ENCODE measurements at regions not wholly inside any gene's neighbourhood (a gene's known extent, or its start where the extent isn't known, plus 50 kb on each side); places are given as distances from the start of the nearest gene placed in this dataset.

DNA sequence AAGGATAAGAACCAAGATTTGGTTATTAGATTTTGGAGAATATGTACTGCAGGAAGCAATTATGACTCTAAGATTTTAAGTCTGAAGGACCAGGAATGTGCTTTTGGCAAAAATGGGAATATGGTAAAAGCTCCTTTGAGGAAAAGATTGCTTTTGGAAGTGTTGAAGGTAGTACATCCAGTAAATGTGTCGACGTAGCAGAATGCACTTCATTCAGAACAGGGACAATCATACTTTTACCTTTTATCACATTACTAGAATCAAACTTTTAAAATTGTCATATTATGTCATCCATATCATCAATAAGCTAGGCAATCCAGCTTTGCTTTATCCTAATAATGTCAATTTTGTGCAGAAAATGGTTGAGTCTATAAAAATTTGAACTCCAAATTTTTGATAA is 74.3 kb upstream of the MSTN start:
- no peaks in the 10 kb centered on the region for H3F3A ChIP-seq (ENCODE audit: insufficient read depth, low read length)
- no peak overlapping the region for H3K4me3 ChIP-seq (ENCODE audit: low read depth, low read length, poor library complexity, severe bottlenecking)
- H3K9me2 ChIP-seq (ENCODE audit: low read depth, low read length), result no peaks in the 10 kb centered on the region
- no peak overlapping the region for H3K9ac ChIP-seq (ENCODE audit: low read length)
- no peaks in the 10 kb centered on the region for H3K27me3 ChIP-seq (ENCODE audit: insufficient read depth, low read length)
- H3K4me2 ChIP-seq (ENCODE audit: low read length), result no peak overlapping the region
- no peaks in the 10 kb centered on the region for H3K4me1 ChIP-seq (ENCODE audit: insufficient read depth, low read length, severe bottlenecking)
- 0 out of 2 replicates have a peak, but pooled peaks cover 3% of the 10 kb centered on the region for H3K9me3 ChIP-seq (ENCODE audit: low read length)
- no peak overlapping the region for H2AFZ ChIP-seq (ENCODE audit: low read length)
- no peak overlapping the region for H3K27ac ChIP-seq (ENCODE audit: low read depth, low read length, poor library complexity, severe bottlenecking)
- H3K79me2 ChIP-seq (ENCODE audit: insufficient read depth, low read length), result no peaks in the 10 kb centered on the region
- TF ChIP-seq EZH2 (IDR thresholded peaks at IDR 0.05; ENCODE audit: borderline replicate concordance, low read length), result no peak
- TF ChIP-seq, protein P1, sequence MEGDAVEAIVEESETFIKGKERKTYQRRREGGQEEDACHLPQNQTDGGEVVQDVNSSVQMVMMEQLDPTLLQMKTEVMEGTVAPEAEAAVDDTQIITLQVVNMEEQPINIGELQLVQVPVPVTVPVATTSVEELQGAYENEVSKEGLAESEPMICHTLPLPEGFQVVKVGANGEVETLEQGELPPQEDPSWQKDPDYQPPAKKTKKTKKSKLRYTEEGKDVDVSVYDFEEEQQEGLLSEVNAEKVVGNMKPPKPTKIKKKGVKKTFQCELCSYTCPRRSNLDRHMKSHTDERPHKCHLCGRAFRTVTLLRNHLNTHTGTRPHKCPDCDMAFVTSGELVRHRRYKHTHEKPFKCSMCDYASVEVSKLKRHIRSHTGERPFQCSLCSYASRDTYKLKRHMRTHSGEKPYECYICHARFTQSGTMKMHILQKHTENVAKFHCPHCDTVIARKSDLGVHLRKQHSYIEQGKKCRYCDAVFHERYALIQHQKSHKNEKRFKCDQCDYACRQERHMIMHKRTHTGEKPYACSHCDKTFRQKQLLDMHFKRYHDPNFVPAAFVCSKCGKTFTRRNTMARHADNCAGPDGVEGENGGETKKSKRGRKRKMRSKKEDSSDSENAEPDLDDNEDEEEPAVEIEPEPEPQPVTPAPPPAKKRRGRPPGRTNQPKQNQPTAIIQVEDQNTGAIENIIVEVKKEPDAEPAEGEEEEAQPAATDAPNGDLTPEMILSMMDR (IDR thresholded peaks at IDR 0.05; ENCODE audit: low read length), result no peak
- no peaks in the 10 kb centered on the region for H3K36me3 ChIP-seq (ENCODE audit: insufficient read depth, low read length)
- no peaks in the 10 kb centered on the region for H4K20me1 ChIP-seq (ENCODE audit: insufficient read depth, low read length)

DNA sequence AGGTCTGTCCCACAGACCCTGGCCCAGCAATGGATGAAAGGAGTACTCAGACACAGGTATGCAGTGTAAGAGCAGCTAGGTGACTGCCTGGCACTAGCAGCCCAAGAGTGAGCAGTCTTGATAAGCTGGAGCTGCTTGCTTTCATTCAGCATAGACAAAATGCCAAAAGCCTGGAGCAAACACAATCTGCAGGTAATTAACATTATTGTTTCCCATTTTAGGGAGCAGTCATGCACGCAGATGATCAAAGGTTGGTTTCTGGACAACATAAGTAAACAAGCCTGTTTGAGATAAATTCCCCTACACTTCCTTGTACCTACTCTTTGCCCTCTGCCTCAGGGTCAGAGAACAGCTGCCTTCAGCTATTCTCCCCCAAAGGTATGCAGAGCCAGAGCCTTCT is 73.7 kb upstream of the MSTN start:
- Histone ChIP-seq H3F3A (ENCODE audit: insufficient read depth, low read length) (no peaks in the 10 kb centered on the region), H3K9me3 (ENCODE audit: low read length) (0 out of 2 replicates have a peak, but pooled peaks cover 3% of the 10 kb centered on the region), H3K4me2 (ENCODE audit: low read length) (no peak overlapping the region), H3K27me3 (ENCODE audit: insufficient read depth, low read length) (no peaks in the 10 kb centered on the region), H3K27ac (ENCODE audit: low read depth, low read length, poor library complexity, severe bottlenecking) (no peak overlapping the region), H2AFZ (ENCODE audit: low read length) (no peak overlapping the region), H3K9me2 (ENCODE audit: low read depth, low read length) (no peaks in the 10 kb centered on the region), H3K79me2 (ENCODE audit: insufficient read depth, low read length) (no peaks in the 10 kb centered on the region), H3K9ac (ENCODE audit: low read length) (no peak overlapping the region), H3K4me1 (ENCODE audit: insufficient read depth, low read length, severe bottlenecking) (no peaks in the 10 kb centered on the region), H3K36me3 (ENCODE audit: insufficient read depth, low read length) (no peaks in the 10 kb centered on the region), H4K20me1 (ENCODE audit: insufficient read depth, low read length) (no peaks in the 10 kb centered on the region), H3K4me3 (ENCODE audit: low read depth, low read length, poor library complexity, severe bottlenecking) (no peak overlapping the region)
- TF ChIP-seq, protein P1 (IDR thresholded peaks at IDR 0.05; ENCODE audit: low read length), result no peak
- TF ChIP-seq EZH2 (IDR thresholded peaks at IDR 0.05; ENCODE audit: borderline replicate concordance, low read length), result no peak

DNA sequence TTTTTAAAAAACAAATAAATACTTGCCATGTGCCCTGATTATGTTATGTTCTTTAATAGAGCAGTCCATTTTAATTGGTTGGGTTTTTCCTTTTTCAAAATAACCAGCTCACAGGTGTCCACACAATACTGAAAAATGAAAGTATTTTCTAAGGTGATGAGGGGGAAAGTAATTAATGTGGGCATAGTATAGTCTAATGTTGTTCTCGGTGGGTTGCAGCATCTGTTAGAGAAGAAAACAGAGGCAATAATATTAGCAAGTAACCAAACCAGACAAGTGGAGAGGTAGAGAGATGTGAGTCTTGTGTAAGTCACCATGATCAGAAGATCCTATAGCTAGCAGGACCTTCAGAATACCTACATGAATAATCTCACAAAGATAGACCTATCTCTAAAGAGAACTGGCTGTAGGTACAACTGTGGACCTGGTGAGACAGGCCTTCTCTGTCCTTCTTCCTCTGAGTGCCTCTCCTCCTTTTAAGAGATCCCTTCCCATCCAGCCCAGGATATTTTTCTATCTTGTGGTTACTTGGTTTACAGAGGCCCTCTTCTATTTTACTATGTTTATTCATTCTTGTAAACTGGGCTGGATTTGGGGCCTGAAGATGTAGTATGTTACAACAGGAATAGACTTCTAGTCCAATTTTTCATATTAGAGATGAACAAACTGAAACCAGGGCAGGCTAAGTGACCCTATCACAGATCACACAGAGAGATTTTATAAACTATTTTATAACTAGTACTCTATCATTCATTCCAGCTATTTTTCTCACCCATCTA is 67.1 kb upstream of the MSTN start:
- no peaks in the 10 kb centered on the region for H3K4me1 ChIP-seq (ENCODE audit: insufficient read depth, low read length, severe bottlenecking)
- no peaks in the 10 kb centered on the region for H3K79me2 ChIP-seq (ENCODE audit: insufficient read depth, low read length)
- no peak overlapping the region for H2AFZ ChIP-seq (ENCODE audit: low read length)
- no peak overlapping the region for H3K27ac ChIP-seq (ENCODE audit: low read depth, low read length, poor library complexity, severe bottlenecking)
- no peak overlapping the region for H3K9ac ChIP-seq (ENCODE audit: low read length)
- no peaks in the 10 kb centered on the region for H4K20me1 ChIP-seq (ENCODE audit: insufficient read depth, low read length)
- H3K9me2 ChIP-seq (ENCODE audit: low read depth, low read length), result no peaks in the 10 kb centered on the region
- H3K36me3 ChIP-seq (ENCODE audit: insufficient read depth, low read length), result no peaks in the 10 kb centered on the region
- no peak overlapping the region for H3K4me3 ChIP-seq (ENCODE audit: low read depth, low read length, poor library complexity, severe bottlenecking)
- H3F3A ChIP-seq (ENCODE audit: insufficient read depth, low read length), result no peaks in the 10 kb centered on the region
- TF ChIP-seq, protein P1 (IDR thresholded peaks at IDR 0.05; ENCODE audit: low read length), result no peak
- H3K4me2 ChIP-seq (ENCODE audit: low read length), result no peak overlapping the region
- no peaks in the 10 kb centered on the region for H3K27me3 ChIP-seq (ENCODE audit: insufficient read depth, low read length)
- H3K9me3 ChIP-seq (ENCODE audit: low read length), result no peaks in the 10 kb centered on the region

All from OCI-LY1 (cell line).